Gastroesophageal sphincter (tissue), 3 donors: ENCODE measurements at regions not wholly inside any gene's neighbourhood (a gene's known extent, or its start where the extent isn't known, plus 50 kb on each side); places are given as distances from the start of the nearest gene placed in this dataset.

ENCODE experiments used
- POLR2AphosphoS5 ChIP-seq: sonication (generic); formaldehyde crosslinking; IDR thresholded peaks from one replicate; pipeline ENCODE4 v1.6.1; 2017; ENCODE audit warnings: antibody characterized with exemption
- TF ChIP-seq, protein P1 (sequence below), 4 experiments: fragments of 200-600 bp in 2 of 4; fragments of 450-650 bp in 2 of 4; sonication (generic) in 1 of 4; IDR thresholded peaks; one replicate each; pipeline ENCODE4 v1.5.1; 2017 to 2019; ENCODE audit warnings: antibody characterized with exemption in 4 of 4, mild to moderate bottlenecking in 2 of 4, moderate library complexity in 2 of 4

DNA sequence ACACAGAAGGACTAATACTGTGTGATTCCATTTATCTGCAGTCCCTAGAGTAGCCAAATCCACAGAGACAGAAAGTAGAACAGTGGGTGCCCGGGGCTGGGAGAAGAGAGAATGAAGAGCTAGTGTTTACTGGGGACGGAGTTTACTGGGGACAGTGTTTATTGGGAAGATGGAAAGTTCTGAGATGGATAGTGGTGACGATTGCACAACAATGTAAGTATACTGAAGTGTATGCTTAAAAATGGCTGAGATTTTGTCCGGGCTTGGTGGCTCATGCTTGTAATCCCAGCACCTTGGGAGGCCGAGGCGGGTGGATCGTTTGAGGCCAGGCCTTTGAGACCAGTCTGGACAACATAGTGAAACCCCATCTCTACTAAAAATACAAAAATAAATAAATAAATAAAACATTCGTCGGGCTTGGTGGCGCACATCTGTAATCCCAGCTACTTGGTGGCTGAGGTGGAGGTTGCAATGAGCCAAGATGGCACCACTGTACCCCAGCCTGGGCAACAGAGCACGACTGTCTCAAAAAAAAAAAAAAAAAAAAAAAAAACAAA lies 132.4 kb downstream of the CTTN start:
- TF ChIP-seq, protein P1, sequence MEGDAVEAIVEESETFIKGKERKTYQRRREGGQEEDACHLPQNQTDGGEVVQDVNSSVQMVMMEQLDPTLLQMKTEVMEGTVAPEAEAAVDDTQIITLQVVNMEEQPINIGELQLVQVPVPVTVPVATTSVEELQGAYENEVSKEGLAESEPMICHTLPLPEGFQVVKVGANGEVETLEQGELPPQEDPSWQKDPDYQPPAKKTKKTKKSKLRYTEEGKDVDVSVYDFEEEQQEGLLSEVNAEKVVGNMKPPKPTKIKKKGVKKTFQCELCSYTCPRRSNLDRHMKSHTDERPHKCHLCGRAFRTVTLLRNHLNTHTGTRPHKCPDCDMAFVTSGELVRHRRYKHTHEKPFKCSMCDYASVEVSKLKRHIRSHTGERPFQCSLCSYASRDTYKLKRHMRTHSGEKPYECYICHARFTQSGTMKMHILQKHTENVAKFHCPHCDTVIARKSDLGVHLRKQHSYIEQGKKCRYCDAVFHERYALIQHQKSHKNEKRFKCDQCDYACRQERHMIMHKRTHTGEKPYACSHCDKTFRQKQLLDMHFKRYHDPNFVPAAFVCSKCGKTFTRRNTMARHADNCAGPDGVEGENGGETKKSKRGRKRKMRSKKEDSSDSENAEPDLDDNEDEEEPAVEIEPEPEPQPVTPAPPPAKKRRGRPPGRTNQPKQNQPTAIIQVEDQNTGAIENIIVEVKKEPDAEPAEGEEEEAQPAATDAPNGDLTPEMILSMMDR (IDR thresholded peaks at IDR 0.05): no peak
- TF ChIP-seq POLR2AphosphoS5: no peak
